AML-193 (cell line): ENCODE measurements at regions not wholly inside any gene's neighbourhood (a gene's known extent, or its start where the extent isn't known, plus 50 kb on each side); places are given as distances from the start of the nearest gene placed in this dataset.

Experiments
- DNase-seq, 2 experiments: peaks; one replicate each; lab custom pipeline; 2025; lab: John Stamatoyannopoulos, UW

GRCh38 chr1:10897981-10898728 lies 101.7 kb upstream of the CASZ1 start:
- no peak for DNase-seq

- DNase-seq = no peak
These were observed 102.5 kb upstream of the CASZ1 start for GRCh38 chr1:10898921-10899320.

- DNase-seq = no peak
These were observed 103.2 kb upstream of the CASZ1 start for GRCh38 chr1:10899490-10900250.

GRCh38 chr1:10900251-10900651 lies 103.8 kb upstream of the CASZ1 start:
- no peak for DNase-seq

GRCh38 chr1:10900691-10901090 lies 104.2 kb upstream of the CASZ1 start:
- no peak for DNase-seq

GRCh38 chr1:10901091-10901890 lies 104.8 kb upstream of the CASZ1 start:
- no peak for DNase-seq

GRCh38 chr1:10901891-10902805 lies 105.7 kb upstream of the CASZ1 start:
- no peak for DNase-seq

GRCh38 chr1:10903421-10903820 lies 107.0 kb upstream of the CASZ1 start:
- no peak for DNase-seq

GRCh38 chr1:10903821-10904220 lies 107.4 kb upstream of the CASZ1 start:
- DNase-seq = no peak

- peak; percentile 39 to 50 for DNase-seq
These were observed 107.8 kb upstream of the TARDBP start for GRCh38 chr1:10904396-10905358.

- DNase-seq = no peak
These were observed 106.4 kb upstream of the TARDBP start for GRCh38 chr1:10905841-10906655.

GRCh38 chr1:10906866-10907519 lies 105.5 kb upstream of the TARDBP start:
- DNase-seq = no peak

- DNase-seq = no peak
These were observed 104.2 kb upstream of the TARDBP start for GRCh38 chr1:10908266-10908665.

GRCh38 chr1:10909697-10910680 lies 102.5 kb upstream of the TARDBP start:
- DNase-seq = peak; percentile 4 to 26

GRCh38 chr1:10910681-10911489 lies 101.6 kb upstream of the TARDBP start:
- no peak for DNase-seq

- no peak for DNase-seq
These were observed 100.8 kb upstream of the TARDBP start for GRCh38 chr1:10911490-10912166.
